ENCODE measurements at regions not wholly inside any gene's neighbourhood (a gene's known extent, or its start where the extent isn't known, plus 50 kb on each side); places are given as distances from the start of the nearest gene placed in this dataset.

DNA sequence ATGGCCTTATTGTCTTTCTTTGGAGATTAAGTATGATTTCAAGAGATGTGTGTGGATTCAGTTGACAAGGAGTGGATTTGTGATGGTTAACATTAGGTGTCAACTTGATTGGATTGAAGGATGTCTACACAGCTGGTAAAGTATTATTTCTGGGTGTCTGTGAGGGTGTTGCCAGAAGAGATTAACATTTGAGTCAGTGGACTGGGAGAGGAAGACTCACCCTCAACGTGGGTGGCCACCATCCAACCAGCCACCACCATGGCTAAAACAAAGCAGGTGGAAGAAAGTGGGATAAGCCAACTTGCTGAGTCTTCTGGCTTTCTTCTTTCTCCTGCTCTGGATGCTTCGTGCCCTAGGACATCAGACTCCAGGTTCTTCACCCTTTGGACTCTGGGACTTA is 76.1 kb downstream of the GPR37 start:
- TF ChIP-seq, protein P1, sequence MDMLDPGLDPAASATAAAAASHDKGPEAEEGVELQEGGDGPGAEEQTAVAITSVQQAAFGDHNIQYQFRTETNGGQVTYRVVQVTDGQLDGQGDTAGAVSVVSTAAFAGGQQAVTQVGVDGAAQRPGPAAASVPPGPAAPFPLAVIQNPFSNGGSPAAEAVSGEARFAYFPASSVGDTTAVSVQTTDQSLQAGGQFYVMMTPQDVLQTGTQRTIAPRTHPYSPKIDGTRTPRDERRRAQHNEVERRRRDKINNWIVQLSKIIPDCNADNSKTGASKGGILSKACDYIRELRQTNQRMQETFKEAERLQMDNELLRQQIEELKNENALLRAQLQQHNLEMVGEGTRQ (IDR thresholded peaks at IDR 0.05; ENCODE audit: low read length): no peak
- TF ChIP-seq ZNF274 (IDR thresholded peaks at IDR 0.05; ENCODE audit: borderline replicate concordance, extremely low read depth, low read length) (no peak), EP300 (IDR thresholded peaks at IDR 0.05; ENCODE audit: borderline replicate concordance in 1 of 2, low read depth in 2 of 2, low read length in 2 of 2) (no peak), EZH2 (IDR thresholded peaks at IDR 0.05; ENCODE audit: low read depth, low read length, severe bottlenecking) (no peak), GTF2F1 (IDR thresholded peaks at IDR 0.05; ENCODE audit: borderline replicate concordance, low read depth, low read length) (no peak), CEBPB (IDR thresholded peaks at IDR 0.05; ENCODE audit: low read depth, low read length) (no peak), RAD21 (IDR thresholded peaks at IDR 0.05 in 1 of 2, conservative IDR thresholded peaks at IDR 0.05 in 1 of 2; ENCODE audit: low read depth in 2 of 2, low read length in 2 of 2) (no peak), TCF12 (IDR thresholded peaks at IDR 0.05; ENCODE audit: low read depth, low read length) (no peak)
- TF ChIP-seq, protein P2, sequence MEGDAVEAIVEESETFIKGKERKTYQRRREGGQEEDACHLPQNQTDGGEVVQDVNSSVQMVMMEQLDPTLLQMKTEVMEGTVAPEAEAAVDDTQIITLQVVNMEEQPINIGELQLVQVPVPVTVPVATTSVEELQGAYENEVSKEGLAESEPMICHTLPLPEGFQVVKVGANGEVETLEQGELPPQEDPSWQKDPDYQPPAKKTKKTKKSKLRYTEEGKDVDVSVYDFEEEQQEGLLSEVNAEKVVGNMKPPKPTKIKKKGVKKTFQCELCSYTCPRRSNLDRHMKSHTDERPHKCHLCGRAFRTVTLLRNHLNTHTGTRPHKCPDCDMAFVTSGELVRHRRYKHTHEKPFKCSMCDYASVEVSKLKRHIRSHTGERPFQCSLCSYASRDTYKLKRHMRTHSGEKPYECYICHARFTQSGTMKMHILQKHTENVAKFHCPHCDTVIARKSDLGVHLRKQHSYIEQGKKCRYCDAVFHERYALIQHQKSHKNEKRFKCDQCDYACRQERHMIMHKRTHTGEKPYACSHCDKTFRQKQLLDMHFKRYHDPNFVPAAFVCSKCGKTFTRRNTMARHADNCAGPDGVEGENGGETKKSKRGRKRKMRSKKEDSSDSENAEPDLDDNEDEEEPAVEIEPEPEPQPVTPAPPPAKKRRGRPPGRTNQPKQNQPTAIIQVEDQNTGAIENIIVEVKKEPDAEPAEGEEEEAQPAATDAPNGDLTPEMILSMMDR (IDR thresholded peaks at IDR 0.05; ENCODE audit: control extremely low read depth in 1 of 3, insufficient read depth in 1 of 3, low read depth in 1 of 3, low read length in 3 of 3): no peak
- TF ChIP-seq, protein P3, sequence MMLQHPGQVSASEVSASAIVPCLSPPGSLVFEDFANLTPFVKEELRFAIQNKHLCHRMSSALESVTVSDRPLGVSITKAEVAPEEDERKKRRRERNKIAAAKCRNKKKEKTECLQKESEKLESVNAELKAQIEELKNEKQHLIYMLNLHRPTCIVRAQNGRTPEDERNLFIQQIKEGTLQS (IDR thresholded peaks at IDR 0.05; ENCODE audit: insufficient read depth, low read depth, low read length): no peak
